NCI-H82 (cell line): ENCODE measurements at regions not wholly inside any gene's neighbourhood (a gene's known extent, or its start where the extent isn't known, plus 50 kb on each side); places are given as distances from the start of the nearest gene placed in this dataset.
A peak's percentile ranks its signal among the peaks of the same experiment; 100 is the strongest.

Experiments used
- DNase-seq: peaks from one replicate; lab custom pipeline; 2025; lab: John Stamatoyannopoulos, UW

DNA sequence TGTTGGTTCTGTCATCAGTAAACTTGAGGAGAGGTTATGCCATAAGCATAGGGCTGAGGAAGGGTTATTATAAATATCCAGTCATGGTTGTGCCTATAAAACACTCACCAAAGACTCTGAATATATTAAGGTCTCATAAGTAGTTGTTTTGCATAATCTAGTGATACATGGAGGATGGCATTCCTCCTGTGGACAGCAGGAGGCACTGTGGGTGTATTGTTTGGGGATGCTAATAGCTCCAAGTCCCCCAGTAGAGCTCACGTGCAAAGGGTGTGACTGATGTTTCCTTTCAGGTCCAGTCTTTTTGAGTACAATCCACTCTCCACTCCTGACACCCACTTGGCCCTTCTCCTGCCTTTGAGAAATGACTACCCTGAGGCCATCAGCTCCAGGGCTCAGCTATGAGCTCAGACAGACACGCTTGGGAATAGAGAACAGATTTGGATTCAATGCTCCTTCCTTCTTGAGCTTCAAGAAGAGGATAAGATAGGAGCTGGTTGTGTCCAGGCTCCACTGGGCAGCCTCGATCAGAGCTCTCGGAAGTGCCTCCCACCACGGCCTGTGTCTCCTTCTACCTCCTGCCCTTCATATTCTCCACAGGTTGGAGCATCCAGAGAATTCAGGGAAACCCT lies 85.2 kb upstream of the IGLL5 start:
- DNase-seq, result no peak

GRCh38 chr22:22803285-22803853 lies 84.2 kb upstream of the IGLL5 start:
- no peak for DNase-seq

DNA sequence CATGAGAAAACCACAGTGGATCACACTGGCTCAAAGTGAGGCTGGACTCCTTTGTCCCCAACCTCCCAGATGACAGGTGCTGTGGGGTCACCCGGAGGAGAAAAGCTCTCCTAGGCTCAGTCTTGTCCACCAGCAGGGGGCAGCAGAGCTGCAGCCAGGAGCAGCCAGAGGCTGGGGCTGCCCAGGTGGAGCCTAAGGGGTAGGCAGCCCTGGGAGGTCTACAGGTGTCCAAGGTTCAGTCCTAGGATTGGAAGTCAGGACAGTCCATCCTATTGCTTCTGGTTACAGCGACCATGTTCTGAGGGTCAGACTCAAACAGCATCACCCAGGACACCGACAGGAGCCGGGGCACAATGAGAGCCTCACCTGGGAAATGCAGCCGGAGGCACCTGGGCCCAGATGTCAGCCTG lies 77.6 kb upstream of the IGLL5 start:
- DNase-seq, result peak; percentile 68

GRCh38 chr22:22810471-22810870 lies 77.1 kb upstream of the IGLL5 start:
- no peak for DNase-seq

DNA sequence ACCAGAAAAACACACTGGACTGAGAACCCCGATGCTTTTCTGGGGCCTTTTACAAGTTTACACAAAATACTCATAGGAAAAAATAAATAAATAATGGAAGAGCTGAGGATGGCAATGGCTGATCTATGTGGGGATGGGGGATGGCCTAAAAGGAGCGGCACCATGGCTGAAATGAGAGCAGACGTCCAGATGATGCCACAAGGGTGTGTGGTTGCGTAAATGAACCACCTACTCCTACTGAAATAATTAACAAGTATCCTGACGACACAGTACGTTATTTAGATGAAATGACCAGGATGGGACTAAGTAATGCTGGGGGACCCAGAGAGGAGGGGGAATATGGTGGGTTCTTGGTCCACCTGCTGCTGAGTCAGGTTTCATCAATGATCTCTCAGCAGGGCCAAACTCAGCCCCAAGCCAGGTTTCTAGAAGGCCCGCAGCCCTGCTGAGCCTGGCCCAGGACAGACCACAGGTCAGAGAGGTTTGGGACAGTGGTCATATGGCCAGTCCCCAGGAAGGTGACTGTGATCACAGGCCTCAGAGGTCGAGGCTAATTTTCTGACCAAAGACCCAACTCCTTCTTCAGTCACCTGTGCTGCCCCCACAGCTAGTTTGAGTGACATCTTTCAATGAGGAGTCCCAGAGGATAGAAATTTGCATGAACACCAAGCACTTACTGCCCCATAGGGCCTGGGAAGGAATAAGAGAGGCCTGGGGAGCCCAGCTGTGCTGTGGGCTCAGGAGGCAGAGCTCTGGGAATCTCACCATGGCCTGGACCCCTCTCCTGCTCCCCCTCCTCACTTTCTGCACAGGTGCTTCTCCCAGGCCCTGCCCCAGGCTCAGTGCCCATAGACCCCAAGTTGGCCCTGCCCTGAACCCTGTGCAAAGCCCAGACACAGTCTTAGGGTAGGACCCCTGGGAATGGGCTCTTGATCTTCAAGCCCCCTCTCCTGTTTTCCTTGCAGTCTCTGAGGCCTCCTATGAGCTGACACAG lies 76.3 kb upstream of the IGLL5 start:
- DNase-seq, result no peak

- DNase-seq, result no peak
These were observed 75.3 kb upstream of the IGLL5 start for GRCh38 chr22:22812031-22812905.

- no peak for DNase-seq
These were observed 74.2 kb upstream of the IGLL5 start for GRCh38 chr22:22813126-22814075.

DNA sequence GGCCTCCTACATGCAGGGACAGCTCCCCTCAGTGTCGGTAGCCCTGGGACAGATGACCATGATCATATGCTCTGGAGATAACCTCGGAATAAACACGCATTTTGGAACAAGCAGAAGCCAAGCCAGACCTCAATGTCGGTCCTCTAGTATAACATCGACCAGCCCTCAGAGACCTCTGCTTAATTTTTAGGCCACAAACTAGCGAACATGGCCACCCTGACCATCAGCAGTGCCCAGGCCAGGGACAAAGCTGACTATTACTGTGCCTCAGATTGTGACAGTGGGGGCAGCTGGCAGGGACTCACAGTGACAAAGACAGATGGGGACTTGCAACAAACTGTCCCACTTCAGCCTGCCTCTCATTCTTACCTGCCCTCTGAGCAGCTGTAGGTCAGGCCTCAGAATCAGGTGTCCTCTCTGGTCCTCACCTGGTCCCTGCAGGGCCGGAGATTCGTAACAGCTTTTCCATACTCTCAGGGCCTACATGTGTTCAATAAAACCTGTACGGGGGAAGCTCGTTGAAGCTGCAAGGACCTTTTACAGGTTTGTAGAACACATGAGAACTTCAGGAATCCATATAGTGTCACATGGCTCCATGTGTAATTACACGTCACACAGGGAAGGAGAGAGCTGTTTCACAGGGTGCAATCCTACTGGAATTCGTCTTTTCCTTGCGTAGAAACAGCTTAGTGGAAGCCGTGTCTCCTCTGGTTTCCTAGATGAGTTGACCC lies 72.8 kb upstream of the IGLL5 start:
- DNase-seq, result no peak

- DNase-seq, result no peak
These were observed 72.0 kb upstream of the IGLL5 start for GRCh38 chr22:22815397-22816170.

DNA sequence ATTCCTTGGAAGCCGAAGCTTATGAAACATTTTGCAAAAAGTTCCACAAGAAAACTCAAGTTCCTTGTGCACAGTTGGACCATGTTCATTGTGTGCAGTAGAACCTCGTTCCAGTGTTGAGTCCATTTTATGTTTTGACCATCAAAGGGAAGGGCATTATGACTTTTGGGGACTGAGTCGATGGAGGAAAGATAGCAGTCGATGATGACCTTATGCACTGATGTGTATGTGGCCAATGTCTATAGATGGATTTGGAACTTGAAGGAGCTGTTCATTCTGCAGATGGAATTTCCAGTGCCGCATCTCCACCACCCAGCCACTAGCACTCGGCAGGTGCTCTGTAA lies 71.5 kb upstream of the IGLL5 start:
- no peak for DNase-seq

DNA sequence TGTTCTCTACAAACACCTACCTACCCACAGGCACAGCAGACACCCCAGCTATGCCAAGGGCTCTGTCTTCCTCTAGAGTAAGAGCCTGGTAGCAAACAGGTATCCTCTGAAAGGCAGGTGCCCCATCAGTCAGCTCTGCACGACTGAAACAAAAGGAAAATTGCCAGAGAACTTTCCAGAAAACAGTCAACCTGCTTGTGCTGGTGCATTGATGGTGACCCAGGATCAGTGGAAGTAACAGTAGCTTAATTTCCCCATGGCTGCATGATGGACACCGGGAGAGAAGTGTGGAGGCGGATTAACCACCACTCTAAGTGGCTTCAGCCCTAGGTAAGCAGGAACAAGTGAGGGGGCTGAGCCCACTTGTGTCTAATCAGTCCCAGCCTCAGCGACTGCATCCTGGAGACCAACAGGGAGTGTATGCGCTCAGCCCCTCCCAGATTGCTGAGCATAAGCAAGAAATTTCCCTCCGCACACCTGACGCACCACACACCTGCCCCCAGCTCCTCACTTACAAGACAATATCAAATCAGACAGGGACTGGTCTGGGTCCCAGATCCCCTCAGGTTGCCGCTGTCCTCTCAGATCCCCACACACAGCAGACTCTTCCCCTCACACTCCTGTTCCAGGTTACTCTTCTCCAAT lies 70.7 kb upstream of the IGLL5 start:
- no peak for DNase-seq

GRCh38 chr22:22817468-22818201 lies 70.0 kb upstream of the IGLL5 start:
- DNase-seq, result no peak

DNA sequence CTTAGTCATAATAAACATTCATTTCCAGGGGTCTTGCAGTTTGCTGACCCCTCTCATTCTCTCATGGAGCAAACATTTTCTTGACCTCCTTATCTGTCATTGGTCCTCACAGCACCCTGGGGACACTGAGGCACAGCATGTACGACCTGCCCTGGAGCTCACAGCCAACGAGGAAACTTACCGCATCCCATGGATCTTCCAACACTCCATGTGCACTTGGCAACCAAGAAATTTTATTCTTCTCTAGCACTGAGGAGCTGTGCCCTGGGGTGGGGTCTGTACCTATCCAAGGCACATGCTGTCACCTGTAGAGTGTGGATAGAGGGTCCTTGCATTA lies 69.4 kb upstream of the IGLL5 start:
- DNase-seq, result no peak

DNA sequence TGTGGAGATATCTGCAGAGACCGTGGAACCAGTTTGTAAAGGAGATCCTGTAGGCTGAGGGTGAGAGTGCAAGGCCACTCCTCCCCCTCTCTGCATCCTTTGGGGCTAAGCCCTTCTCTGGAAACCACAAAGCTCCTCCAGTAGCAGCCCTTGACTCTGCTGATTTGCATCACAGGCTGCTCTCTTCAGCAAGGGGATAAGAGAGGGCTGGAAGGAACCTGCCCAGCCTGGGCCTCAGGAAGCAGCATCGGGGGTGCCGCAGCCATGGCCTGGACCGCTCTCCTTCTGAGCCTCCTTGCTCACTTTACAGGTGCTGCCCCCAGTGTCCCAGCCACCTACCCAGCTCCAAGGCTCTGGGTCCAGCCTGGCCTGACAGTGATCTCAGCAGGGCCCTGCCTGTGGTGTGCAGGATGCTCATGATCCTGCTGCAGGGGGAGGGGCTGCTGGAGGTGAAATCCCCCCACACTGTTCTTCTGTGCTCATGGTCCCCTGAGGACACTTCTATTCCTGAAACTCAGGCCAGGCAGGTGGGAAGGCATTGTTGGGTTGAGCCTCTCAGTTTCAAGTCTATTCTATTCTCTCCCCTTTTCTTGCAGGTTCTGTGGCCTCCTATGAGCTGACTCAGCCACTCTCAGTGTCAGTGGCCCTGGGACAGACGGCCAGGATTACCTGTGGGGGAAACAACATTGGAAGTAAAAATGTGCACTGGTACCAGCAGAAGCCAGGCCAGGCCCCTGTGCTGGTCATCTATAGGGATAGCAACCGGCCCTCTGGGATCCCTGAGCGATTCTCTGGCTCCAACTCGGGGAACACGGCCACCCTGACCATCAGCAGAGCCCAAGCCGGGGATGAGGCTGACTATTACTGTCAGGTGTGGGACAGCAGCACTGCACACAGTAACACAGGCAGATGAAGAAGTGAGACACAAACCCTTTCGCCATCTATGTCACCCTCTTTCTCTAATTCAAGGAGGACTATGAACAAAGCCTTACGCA lies 68.5 kb upstream of the IGLL5 start:
- DNase-seq, result no peak

DNA sequence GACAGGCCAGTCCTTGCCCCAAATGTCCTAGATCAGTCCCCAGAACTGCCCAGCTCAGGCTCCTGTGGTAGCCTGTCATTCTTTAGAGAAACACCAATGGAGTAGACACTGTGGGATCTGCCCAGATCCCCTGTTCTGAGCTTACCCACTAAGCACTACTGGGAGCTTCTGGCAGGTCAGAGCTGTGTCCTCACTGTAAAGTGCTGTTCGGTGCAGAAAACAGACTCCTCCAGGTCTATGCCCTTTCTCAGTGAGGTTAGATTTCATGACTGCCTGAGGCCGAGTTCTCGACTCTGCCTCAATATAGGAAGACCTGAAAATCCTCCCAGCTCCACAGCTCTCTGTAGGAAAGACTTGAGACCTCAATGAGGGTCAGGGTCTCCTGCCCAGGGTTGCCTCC lies 67.5 kb upstream of the IGLL5 start:
- DNase-seq, result no peak

DNA sequence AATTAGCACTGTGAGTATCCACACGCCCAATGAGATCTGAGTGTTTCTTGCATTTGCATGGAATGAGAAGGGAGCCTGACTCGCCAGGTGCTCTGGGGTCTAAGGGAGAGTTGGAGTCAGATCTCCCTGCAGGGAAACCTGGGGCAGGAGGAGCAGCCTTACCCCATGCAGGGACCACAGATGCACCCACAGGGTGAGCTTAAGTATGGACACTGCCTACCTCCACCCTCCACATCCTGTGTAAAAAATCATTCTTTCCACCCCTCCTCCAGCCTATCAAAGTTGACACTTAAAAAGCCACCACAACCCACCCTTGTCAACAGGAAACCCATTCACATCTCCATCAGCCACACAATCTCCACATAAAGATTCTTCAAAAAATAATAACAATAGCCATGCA lies 67.0 kb upstream of the IGLL5 start:
- no peak for DNase-seq

DNA sequence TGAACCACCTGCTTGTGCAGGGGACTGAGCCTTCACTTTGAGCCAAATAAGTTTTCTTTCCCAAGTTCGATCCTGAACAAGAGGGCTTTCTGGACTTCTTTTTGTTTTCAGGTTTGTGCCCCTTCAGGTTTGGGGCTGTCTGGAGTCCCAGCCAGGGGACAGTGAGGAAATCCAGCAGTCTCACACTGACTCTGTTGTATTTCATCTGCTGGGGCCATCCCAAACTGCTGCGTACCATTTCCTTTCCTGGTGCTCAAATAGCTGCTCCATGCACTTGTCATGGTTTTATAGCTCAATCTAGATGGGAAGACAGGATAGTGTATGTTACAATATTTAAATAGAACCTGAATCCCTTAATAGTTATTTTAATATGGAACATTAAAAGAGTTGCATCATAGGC lies 66.3 kb upstream of the IGLL5 start:
- no peak for DNase-seq
